HG03571 (cell line): ENCODE measurements at regions not wholly inside any gene's neighbourhood (a gene's known extent, or its start where the extent isn't known, plus 50 kb on each side); places are given as distances from the start of the nearest gene placed in this dataset.

ENCODE experiments used
- ATAC-seq: cut with Tn5 transposase; IDR thresholded peaks from one replicate; pipeline ENCODE4 v1.9.1; 2021; ENCODE audit not compliant: unreplicated experiment

GRCh38 chr1:83110156-83110555 lies 888.8 kb downstream of the TTLL7 start:
- ATAC-seq = no peak

GRCh38 chr1:83109692-83110091 lies 889.2 kb downstream of the TTLL7 start:
- no peak for ATAC-seq

GRCh38 chr1:83104558-83104957 lies 894.4 kb downstream of the TTLL7 start:
- ATAC-seq = no peak

GRCh38 chr1:83103341-83103740 lies 895.6 kb downstream of the TTLL7 start:
- no peak for ATAC-seq

GRCh38 chr1:83102630-83103071 lies 896.3 kb downstream of the TTLL7 start:
- ATAC-seq = no peak

DNA sequence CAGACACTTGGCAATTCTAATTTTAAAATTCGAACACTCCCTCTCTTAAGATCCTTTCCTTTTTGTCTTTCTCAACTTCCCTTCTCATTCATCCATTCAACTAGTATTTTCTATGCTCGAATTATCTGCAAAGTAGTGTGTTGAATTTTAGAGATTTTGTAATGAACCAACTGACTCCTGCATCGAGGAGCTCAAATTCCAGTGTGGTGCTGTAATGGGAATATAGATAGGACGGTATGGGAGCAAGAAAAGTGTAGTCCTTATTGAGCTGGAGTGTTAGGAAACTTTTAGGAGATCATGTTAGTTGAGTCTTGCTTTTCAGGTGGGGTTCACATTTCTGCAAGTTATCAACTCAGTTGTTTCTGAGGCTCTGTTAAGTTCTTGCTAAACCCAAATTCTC lies 897.5 kb downstream of the TTLL7 start:
- ATAC-seq = no peak

GRCh38 chr1:83100133-83100532 lies 898.8 kb downstream of the TTLL7 start:
- no peak for ATAC-seq

DNA sequence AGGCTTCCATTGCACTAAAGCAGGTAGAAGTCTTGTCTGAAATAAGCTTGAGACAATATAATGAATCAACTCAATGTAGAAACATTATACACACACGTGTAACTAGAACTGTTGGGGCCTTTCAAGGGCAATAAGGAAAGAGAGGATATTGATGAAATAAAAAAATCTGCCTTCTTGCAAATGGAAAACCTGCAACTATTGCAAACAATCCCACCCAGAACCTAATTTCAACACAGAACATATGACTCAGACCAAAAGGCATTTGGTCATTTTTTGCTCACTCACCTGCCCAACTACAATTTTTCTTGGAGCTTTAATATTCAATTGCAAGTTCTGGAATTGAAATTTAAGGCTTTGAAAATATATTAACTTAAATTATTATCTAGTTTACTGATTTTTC lies 900.1 kb downstream of the TTLL7 start:
- ATAC-seq = no peak

DNA sequence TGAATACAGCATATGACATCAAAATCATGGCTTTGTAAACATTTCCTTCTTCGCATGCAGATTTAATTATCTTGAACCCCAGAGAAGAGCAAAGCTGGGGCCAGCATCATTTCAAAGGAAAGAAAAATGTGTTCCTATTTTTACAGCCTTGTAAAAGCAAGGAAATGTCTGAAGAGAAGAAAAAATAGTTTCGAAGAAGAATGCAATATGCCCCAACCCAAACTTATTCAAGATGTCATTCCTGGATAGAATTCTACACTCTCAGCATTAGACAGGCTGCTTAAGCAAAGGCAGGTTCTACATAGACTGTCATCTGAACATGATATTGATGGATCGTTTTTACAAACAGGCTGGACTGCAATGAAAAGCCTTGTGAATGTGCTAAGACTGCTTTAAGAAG lies 900.8 kb downstream of the TTLL7 start:
- ATAC-seq = no peak

GRCh38 chr1:83097715-83098114 lies 901.2 kb downstream of the TTLL7 start:
- ATAC-seq = no peak

- ATAC-seq = no peak
Measured at GRCh38 chr1:83095570-83095969, 903.4 kb downstream of the TTLL7 start.

GRCh38 chr1:83090195-83090594 lies 908.7 kb downstream of the TTLL7 start:
- no peak for ATAC-seq

DNA sequence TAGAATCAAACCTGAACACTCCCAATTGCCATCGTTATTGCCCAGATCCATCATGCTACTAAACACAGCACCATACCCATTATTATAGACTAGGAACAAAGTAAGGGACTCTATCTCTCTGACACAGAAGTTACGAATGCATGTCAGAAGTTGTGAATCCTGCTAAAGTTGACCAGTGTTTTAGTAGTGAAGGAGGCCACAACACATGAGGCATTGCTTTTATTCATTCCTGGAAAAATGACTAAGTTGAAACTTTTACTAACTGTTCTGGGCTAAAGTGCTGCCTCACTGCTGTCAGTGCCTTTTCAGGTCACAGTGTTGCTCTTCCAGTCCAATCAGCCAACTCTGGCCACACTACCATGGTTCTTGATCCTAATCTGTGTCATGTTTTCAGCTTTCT lies 911.1 kb downstream of the TTLL7 start:
- ATAC-seq = no peak

GRCh38 chr1:83086986-83087512 lies 911.9 kb downstream of the TTLL7 start:
- ATAC-seq = no peak

DNA sequence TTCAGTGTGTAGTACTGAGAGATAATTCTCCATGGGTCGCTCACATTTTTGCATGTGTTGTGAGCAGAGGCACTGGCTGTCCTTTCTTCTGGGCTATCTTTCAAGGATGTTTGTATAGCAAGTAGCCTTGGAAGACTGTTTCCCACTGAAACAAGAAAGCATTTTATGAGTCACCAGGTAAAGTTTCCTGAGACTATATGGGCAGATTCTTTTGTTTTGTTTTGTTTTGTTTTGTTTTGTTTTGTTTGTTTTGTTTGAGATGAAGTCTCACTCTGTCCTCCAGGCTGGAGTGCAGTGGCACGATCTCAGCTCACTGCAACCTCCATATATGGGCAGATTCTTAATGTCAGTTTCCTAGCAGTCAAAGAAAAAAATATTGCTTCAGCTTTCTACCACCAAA lies 912.6 kb downstream of the TTLL7 start:
- ATAC-seq = no peak

DNA sequence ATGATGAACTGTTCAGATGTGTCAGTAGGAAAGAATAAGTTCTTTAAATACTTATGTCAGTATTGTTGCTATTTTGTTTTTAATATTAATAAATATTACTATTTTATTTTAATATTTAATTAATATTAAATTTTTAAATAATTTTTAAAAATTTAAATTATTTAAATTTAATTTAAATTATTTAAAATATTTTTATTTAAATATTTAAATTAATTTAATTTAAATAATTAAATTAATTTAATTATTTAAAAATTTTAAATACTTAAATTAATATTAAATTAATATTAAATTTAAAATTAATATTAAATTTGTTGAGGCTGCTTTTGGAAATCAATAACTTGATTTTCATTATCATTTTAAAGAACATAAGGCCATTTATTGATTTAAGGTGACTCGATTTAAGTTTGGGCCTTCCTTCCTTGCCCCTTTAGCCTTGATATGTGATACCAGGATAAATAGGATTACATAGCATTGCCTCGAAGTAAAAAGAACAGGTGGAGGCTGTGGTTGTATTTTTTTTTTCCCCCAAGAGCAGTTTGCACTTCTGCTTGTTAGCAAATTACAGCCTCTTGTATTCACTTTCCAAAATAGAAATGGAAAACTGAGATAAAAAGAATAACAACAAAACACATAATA lies 915.2 kb downstream of the TTLL7 start:
- no peak for ATAC-seq

DNA sequence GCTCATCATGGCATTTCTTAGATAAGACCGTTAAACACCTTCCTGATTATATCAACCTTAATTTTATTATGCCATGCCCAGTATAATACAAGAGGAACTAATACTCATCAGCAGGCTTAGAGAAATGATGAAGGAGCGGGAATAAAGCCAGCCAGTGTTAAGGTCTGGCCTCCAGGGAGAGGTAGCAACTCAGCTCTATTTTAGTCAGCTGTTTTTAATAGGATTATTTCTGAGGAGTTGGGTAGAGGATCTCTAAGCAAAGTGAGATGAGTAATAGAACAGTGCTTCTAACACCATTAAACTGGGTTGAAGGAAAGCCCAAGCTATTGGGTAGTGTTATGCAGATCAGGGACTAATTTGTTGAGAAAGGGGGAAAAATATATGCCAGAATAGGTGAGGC lies 921.5 kb downstream of the TTLL7 start:
- no peak for ATAC-seq

- ATAC-seq = no peak
Measured at GRCh38 chr1:83075107-83075506, 923.8 kb downstream of the TTLL7 start.

DNA sequence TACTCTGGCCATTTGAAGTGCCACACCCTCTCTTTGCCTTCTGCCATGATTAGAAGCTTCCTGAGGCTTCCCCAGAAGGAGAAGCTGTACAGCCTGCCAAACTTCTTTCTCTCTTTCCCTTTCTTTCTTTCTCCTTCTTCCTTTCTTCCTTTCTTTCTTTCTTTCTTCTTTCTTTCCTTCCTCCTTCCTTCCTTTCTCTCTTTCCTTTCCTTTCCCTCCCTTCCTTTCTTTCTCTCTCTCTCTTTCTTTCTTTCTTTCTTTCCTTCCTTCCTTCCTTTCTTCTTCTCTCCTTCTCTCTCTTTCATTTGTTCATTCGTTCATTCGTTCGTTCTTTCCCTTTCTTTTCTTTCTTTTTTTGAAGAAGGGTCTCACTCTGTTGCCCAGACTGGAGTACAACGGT lies 931.0 kb downstream of the TTLL7 start:
- no peak for ATAC-seq

DNA sequence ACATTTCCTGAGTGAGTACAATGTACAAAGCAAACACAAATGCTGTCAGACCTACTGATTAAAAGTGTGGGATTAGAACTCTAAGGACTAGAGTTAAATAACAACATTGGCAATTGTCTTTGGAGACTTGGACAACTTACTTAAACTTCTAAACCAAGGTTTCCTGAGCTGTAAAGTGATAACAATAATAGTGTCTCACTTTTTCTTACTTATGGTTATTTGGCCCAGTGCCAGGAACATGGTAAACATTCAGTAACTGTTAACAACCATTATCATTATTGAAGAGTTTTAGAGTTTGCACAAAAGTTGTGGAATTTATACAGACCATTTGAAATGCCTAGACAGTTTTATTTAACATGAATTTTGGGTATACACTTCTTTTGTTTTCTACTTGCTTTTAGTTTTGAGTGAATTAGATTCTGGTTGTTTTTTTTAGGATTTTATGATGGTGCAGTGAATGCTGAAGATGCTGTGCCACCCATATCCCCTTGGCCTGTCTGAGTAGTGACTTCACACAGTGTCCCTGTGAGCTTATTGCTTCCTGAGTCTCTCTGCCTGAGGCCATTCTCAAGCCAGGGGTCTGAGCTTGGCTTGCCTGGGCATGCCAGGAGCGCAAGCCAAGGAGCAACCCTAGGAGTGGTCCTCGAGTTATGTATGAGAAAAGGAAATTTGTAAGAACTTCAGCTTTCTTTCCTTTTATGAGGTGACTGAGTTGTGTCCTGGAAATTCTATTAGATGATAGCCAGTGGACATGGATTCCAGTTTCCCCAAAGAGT lies 932.8 kb downstream of the TTLL7 start:
- ATAC-seq = no peak

DNA sequence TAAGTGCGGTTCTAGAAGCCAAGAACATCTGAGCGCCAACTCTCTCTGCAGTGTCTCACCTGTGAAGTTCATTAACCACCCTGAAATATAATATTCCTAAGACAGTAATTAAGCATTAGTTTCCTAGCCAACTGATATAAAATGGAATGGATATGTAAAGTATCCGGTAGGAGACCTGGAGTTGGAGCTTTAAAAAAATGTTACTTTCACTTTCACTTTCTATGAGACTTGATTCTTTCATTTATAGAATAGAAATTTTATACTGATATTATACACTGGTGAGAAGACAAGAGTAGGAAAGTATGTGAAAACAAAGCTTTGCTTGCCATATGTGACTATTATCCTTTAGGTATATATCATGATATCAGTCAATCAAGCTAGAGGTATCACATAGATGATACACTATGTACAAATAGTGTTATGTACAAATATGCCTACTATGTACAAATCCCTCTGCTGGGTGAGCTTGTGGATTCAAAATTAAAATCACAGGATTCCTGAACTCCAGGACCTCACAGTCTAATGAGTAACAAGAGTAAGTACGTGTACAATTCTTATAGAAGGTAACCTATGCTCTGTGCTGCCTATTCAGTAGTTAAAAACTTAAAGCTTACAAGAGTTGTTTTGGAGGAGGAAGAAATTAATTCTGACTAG lies 934.2 kb downstream of the TTLL7 start:
- no peak for ATAC-seq
